NOMO-1 treated with DMSO at 0.1 percent for 48 hours (cell line): ENCODE measurements at regions not wholly inside any gene's neighbourhood (a gene's known extent, or its start where the extent isn't known, plus 50 kb on each side); places are given as distances from the start of the nearest gene placed in this dataset.
"Not testable (repeated sequence)": the region's sequence is repeated elsewhere in the genome, so short reads cannot be mapped to it uniquely, and the experiment has no call there.

Source experiments
- DNase-seq: peaks from one replicate; lab custom pipeline; 2025; ENCODE audit not compliant: unreplicated experiment; lab: John Stamatoyannopoulos, UW

DNA sequence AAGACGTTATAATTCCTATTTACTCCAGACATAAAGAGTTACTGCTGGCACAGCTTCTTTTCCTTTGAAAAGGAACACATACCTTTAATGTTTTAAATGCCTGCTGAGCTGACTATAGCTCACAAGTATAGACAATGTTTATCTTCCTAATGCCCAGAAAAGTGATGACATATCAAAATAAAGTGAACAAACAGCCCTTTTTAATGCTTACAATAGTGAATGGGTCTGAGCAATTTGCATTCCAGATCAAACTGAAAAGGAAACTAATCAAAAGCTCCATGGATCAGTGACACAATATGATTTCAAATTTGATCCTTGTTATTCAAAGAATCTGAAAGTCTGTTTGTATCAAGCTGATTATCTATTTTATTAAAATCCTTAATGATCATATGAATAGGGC, 233.6 kb upstream of the SEMA3E start:
- DNase-seq, result no peak

DNA sequence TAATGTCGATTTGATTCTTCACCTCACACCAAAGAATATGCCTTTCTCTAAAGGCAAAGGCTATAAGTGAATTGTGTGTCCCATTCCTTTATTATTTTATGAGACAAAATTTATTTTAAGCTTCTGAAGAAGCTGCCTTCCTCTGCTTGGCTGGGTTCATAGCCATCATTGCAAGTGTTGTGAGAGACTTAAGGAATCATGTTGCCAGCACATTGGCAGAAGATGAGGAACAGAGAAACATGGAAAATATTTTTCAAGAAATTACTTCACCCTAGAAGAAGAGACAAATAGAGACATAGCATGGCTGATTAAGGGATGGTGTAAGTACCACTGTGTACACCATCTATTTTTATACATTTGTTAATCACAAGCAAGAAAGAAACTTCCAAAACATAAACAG, 230.1 kb upstream of the SEMA3E start:
- DNase-seq, result no peak

DNA sequence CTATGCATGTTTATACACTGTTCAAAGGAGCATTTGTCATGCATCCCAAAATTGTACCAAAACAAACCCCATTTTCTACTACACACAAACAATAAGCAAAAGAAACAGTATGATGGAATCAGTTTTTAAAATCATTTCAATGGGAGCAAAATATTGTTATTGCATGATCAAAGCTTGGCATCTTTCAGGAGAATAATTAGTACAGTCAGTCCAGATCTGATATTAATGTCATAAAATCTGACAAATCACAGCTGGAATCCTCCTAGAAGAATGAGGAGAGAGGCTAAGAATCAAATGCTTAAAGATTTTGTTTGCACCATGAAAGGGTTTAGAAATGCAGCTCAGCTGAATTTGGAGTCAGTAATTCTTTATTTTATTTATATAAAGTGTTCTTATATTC, 229.7 kb upstream of the SEMA3E start:
- no peak for DNase-seq

DNA sequence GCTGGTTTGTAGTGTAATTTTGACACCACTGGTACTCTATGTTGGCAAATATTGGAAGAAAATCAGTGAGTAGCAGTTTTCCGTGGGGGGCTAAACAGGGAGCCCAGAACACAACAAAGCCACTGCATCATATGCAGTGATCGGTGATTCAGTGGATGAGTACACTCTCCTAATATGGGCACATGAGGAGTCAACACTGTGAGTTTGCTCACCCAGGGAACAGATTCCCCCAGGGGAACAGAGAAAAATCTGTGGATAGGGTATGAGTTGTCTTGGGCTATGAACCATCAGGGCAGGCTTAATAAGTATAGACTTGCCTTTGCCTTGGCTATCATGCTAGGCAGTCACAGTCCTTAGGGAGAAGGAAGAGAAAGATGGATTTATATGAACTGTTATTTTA, 227.7 kb upstream of the SEMA3E start:
- no peak for DNase-seq

DNA sequence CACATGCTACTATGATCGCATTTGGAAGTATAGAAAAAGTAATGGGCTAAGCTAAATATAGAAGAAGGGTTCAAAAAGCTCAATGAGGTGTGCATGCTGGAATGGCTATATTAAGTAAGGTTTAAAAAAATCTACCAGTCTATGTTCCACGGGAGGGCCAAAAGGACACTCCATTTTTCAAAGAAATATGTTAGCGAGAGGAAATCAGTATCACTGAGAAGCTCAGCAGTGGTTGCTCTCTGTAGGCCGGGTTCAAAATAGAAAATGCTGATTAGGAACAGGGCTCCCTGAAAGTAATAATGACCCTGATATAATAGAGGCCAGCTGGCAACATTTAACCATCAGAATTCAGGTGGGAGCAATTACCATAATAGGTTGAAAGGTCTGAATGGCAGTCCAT, 224.5 kb upstream of the SEMA3E start:
- no peak for DNase-seq

DNA sequence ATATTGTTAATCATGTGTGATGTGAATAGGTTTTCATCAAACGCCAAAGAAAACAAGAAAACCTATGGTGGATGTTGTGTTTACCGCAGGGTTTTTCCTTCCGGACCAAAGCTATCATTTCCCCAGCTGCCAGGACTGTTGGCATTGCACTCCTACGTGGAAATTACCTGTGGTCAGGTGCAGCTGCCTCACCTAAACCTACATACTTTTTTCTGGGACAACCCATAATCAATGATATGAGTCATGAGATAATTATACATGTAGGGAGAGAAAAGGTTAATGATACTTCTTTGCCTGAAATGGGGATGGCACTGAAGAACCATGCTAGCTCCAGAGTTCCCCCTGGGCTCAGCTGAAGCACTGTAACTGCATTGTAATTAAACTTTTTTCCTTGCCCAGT, 223.6 kb upstream of the SEMA3E start:
- DNase-seq, result no peak

DNA sequence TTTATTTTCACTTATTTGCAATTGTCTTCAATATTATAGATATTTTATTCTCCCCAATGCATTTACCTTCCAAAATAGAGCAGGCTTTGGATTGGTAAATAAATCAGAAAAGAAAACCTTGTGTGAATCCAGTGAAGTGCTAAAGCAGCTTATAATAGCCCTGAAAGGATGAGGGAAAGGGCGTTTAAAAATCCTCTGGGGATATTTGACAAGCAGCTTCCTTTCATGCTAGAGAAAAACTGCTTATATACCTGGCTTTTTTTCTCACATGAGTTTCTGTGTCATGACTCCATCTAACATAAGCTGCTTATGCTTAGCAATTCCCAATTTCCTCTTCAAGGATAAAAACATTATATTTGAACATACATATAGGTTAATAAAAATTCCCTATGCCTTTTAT, 221.6 kb upstream of the SEMA3E start:
- DNase-seq, result no peak

DNA sequence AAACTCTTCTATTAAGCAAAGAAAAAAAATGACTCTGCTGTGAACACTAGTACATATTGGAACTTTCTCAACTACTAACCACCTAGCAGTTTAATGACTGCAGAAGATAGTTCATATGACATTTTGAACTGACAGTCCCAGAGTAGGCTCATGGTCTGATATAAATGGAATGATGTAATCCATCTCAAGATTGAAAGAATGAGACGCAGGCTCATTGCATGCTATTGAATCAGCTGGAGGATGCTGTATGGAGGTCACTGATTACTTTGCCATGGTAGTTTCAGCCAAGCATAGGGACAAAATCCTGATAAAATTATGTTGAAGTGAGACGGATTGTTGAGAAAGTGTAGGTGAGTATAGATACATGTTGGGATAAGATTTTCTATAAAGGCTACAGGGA, 217.6 kb upstream of the SEMA3E start:
- no peak for DNase-seq

DNA sequence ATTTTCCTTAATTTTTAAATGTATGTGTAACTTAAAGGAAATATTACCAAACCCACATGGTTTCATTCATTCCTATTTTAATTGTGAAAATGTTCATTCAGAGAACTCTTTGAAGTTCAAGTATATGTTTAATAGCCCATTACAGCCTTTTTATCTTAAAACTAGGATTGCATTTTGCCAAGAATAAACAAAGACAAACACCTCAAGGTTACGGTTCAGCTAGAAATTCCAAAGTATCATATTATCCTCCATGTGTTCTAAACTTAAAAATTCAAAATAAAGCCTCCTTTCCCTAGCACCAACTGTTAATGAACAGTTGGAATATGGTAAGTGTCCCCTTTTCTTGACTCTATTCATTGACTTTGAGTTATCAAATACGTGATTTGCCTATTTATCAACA, 215.6 kb upstream of the SEMA3E start:
- no peak for DNase-seq

DNA sequence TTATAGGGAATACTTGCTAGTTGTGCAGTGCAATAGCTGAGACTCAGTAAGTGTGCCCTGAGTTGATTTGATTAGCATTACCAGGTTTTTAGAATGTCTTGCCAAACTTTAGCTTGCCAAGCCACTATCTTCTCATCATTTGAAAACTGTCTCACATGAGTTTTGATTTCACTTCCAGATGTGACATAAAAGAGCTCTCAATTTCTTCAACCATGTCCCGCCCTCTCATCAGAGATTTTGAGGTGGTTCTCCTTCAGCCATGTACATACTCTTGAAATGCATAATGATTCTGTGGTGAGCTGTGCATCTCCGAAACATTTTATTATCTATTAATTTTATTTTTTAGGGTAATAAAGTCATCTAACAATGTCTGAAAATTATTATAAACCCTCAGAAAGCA, 215.0 kb upstream of the SEMA3E start:
- DNase-seq, result no peak

DNA sequence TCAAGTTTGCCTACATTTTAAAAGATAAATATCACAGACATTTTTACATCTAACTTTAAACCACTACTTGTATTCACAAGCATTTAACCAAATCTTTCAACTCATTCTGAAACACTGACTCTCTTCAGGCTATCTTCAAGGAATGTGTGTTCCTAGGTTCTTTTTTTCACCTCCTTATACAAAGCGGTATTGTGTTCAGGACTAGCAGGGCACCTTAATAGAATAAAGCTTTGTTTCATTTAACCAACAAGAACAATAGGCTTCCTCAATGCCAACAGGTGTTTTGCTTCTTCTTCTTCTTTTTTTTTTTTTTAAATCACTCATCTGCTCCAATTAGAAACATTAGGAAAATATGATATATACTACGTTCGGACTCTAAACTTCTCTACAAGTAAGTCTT, 212.9 kb upstream of the SEMA3E start:
- no peak for DNase-seq

DNA sequence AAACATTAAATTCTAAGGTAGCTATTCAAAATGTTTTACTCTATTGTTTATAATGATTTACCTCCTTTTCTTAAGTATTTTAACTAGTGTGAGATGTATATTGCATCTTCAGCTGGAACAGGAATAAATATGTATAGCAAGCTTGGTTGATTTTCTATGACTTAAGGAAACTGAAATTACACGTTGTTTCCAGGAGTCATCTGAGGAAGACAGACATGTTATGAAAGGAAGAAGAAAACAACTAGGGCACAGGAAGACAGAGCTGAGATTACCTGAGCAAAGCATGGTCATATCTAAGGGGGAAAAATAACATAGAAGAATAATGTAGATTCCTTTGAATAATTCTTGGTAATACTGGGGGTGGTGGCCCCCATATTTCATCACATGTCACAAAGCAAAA, 210.9 kb upstream of the SEMA3E start:
- no peak for DNase-seq

DNA sequence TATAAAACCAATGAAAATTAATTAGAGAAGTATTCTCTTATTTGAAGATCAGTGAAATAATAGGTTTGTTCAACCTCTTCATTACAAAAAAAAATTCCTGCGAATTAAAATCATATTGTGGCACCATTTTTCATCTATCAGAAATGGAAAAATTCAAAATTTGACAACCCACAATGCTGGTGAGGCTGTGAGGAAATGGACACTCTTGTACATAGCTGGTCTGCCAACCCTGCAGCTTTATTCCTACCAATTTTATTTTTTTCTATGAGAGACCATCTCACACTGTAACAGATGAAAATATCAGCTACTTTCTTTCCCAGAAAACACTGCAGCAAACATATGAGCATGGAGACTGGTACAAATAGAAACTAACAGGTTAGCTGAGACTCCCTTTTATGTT, 208.8 kb upstream of the SEMA3E start:
- DNase-seq, result no peak

DNA sequence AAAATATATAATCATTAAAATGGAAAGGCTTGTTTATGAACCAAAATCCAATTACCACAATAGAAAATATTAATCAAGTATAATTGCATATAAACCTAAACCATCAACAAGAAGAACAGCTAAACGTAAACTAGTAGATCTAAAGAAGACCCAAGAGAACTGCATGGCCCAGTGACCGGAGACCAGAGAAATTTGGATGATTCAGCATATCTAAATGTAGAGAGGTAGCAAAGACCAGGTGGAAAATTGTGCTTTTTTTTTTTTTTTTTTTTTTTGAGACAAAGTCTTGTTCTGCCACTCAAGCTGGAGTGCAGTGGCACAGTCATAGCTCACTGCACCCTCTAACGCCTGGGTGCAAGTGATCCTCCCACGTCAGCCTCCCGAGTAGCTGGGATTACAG, 207.2 kb upstream of the SEMA3E start:
- DNase-seq, result no peak

DNA sequence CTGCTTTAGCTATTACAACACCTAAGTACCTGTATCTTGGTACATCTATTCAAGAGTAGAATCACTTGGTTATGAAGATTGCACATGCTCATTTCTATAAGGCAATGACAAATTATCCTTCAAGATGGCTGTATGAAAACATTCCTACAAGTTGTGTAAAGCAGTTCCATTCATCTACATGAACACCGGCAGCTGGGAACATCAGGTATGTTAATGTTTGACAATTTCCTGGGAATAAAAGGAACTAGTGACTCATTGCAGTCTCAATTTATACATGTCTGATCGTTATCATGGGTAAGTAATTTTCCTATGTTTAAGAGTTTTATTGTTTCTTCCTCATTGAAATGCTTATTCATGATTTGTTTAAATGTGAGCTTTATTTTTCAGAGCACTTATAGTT, 203.2 kb upstream of the SEMA3E start:
- no peak for DNase-seq

DNA sequence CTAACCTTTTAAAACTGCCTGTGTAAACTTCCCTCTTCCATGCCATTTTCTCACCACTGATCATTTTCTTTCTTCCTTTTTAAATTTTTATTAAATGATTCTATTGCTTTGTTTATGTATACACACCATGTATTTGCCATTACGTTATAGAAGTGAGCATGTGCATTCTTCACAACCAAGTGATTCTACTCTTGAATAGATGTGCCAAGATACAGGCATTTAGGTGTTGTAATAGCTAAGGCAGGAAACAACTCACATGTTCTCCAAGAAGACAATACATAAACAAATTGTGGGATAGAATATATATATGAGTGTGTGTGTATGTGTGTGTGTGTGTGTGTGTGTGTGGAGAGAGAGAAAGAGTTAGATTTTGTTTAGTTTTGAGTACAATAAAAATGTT, 202.6 kb upstream of the SEMA3E start:
- no peak for DNase-seq

DNA sequence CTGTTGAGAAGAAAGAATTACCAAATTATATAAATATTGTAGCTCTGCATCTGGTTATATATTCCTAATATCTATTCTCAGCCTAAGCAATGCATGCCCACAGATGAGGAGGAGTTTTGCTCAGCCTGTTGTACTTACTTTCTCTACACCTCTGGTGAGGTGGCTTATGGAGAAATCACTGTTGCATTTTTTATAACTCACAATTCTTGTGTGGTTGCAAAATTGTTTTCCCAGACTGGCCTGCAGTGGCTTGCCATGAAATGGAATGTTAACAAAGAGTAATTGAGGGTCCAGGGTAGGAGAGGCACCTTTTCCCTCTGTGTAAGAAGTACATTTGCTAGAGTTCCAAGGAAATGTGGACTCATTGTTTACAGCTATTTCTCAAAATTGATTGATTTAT, 202.0 kb upstream of the SEMA3E start:
- DNase-seq, result no peak

DNA sequence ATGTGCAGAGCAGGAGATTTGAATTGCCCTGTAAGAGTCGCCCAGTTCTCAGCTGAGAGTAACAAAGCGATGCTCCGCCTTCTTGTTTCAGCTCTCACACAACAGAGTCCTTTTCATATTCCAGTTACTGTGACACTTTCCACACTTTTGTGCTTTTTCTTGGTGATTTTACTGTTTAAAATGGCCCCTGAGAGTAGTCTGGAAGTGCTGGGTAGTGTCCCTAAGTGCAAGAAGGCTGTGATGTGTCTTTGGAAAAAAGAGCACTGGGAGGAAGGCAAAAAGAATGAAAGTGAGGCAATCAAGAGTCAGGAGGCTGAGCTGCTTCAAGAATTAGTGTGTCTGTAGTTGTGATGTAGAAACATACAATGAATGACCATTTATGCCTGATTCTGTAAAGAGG, 201.2 kb upstream of the SEMA3E start:
- DNase-seq, result peak; percentile 65

DNA sequence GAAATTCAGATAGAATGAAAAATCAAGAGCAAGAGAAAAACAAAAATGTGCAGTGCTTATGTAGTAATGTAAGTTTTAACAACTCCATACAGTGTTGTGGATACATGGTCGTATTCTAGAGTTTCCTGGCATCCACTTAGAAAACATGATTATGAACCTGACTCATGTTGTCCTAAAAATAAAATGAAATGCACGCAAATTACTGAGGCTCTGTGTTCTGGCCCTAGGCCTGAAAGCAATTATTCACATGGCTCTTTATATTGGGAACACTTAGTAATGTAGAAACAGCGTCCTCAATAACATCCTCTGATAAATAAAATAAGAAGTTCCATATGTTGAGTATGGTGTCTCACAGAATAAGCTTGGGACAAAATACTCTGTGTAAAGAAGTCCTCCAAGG, 200.2 kb upstream of the SEMA3E start:
- no peak for DNase-seq

DNA sequence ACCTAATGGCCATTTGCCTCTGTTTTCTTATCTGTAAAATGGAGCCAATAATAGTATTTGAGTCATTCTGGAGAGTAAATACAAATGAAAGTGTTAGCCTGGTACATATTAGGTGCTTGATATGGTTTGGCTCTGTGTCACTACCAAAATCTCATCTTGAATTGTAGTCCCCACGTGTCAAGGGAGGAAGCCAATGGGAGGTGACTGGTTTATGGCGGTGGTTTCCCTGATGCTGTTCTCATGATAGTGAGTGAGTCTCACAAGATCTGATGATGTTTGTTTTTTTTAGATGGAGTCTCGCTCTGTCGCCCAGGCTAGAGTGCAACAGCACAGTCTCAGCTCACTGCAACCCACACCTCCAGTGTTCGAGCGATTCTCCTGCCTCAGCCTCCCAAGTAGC, 194.0 kb upstream of the SEMA3E start:
- no peak for DNase-seq

DNA sequence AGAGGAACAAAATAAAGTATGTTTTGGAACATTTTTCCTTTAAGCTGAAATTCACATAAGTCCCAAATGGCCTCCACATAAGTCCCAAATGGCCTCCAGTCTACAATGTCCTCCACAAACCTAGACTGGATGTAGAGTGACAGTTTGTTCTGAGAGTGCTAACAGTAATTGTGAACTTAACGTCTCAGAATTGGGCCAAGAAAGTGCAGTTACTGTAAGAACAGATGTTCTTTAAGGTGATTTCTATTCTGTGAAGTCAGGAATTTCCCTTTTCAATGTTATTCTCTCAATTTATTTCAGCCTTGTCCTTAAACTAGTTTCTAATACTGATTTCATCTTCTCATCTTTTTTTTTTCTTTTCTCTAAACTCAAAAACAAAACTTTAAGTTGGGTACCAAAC, 188.7 kb upstream of the SEMA3E start:
- DNase-seq, result no peak

DNA sequence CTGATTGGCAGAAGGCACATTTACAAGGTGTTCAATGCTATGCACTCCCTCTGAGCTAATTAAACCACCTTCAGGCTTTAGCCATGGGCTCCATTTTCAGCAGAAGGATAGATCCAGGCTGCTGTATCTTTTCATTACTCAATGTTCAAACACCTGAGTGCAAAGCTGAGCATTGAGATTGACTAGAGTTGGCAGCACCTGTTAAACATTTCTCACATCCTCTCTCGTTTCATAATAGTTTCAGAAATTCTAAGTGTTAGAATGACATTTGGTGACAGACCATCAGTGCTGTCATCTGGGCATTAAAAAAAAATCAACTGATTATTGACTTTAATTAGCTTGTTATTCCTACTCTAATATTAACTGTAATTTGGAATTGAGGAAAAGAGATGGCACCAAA, 187.1 kb upstream of the SEMA3E start:
- DNase-seq, result no peak

DNA sequence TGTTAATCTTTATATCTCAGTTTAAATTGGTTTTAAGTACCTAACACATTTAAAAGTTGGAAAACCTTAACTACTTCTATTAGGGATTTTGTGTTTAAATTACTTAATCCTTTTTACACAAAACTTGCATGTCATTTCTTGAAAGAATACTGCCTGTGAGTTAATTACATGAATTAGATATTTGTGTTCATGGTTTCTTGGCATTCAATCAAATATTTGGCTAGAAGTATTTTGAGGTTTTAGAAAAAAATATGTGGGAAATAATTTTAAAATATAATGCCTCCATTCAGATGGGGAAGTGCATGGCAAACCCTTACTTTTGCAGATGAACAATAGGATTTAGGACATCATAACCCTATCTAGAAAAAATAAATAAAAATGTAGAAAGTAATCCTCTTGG, 186.5 kb upstream of the SEMA3E start:
- no peak for DNase-seq

DNA sequence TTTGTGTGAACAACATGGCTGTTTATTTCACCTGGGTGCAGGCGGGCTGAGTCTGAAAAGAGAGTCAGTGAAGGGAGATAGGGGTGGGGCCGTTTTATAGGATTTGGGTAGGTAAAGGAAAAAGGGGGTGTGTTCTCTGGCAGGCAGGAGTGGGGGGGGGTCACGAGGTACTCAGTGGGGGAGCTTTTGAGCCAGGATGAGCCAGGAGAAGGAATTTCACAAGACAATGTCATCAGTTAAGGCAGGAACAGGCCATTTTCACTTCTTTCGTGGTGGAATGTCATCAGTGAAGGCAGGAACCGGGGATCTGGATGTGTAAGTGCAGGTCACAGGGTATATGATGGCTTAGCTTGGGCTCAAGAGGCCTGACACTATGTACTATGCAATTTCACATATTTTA, 184.8 kb upstream of the SEMA3E start:
- DNase-seq, result not testable (repeated sequence)
